Peyer's patch (tissue), 4 donors: ENCODE measurements at regions not wholly inside any gene's neighbourhood (a gene's known extent, or its start where the extent isn't known, plus 50 kb on each side); places are given as distances from the start of the nearest gene placed in this dataset.

Experiments used
- DNase-seq, 3 donors: peaks; one replicate each; pipeline ENCODE4 v3.0.0-alpha.2; 2017 to 2019
- H3K27ac ChIP-seq, 4 donors: fragments of 200-600 bp; sonication (generic); one replicate each; pipeline ENCODE4 v1.5.1; 2016 to 2019
- H3K27me3 ChIP-seq, 2 donors: fragments of 200-600 bp; sonication (generic); one replicate each; pipeline ENCODE4 v1.5.1; 2019
- H3K36me3 ChIP-seq, 3 donors: fragments of 200-600 bp; sonication (generic); one replicate each; pipeline ENCODE4 v1.5.1; 2016 to 2019
- H3K4me1 ChIP-seq, 4 donors: fragments of 200-600 bp; sonication (generic); one replicate each; pipeline ENCODE4 v1.5.1; 2016 to 2019
- H3K4me3 ChIP-seq, 4 donors: fragments of 200-600 bp; sonication (generic); 1 replicate in 3 of 4; 2 replicates in 1 of 4; pipeline ENCODE4 v1.5.1; 2016 to 2019; ENCODE audit warnings: mild to moderate bottlenecking in 1 of 4
- H3K9me3 ChIP-seq, 4 donors: fragments of 200-600 bp; sonication (generic); one replicate each; pipeline ENCODE4 v1.5.1; 2016 to 2019; ENCODE audit warnings: mild to moderate bottlenecking in 1 of 4
- POLR2A ChIP-seq, 2 donors: fragments of 450-650 bp; IDR thresholded peaks; one replicate each; pipeline ENCODE4 v1.5.1; 2017; ENCODE audit warnings: antibody characterized with exemption in 2 of 2, mild to moderate bottlenecking in 2 of 2, moderate library complexity in 2 of 2
- TF ChIP-seq, protein P1 (sequence below), 6 experiments: fragments of 450-650 bp in 4 of 6; fragments of 200-600 bp in 2 of 6; sonication (generic) in 1 of 6; IDR thresholded peaks; one replicate each; pipeline ENCODE4 v1.5.1; 2017 to 2019; ENCODE audit warnings: antibody characterized with exemption in 6 of 6, mild to moderate bottlenecking in 3 of 6, moderate library complexity in 1 of 6

DNA sequence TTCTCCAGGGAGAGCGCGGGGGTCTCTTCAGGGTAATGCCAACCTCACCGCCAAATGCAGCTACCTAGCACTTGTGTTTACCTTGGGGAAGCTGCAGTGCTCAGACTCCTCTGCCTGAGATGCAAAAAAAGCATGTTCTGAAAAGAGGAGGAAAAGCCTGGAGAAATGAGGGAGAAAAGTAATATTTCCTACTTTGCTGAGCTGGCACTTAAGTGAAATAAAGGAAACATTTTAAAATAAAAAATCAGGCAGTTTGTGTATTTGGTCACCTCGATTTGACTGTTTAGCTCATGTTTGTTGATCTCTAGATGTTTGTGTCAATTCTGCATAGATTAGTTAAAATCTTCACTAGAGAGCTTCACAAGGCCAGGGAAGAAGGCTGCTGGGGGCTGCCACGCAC lies 487.2 kb downstream of the QKI start:
- no peaks in the 10 kb centered on the region for H3K4me1 ChIP-seq
- peaks cover 0 to 3% (median 0%) of the 10 kb centered on the region in 4 donors for H3K9me3 ChIP-seq
- no peak for TF ChIP-seq POLR2A (IDR thresholded peaks at IDR 0.05)
- TF ChIP-seq, protein P1, sequence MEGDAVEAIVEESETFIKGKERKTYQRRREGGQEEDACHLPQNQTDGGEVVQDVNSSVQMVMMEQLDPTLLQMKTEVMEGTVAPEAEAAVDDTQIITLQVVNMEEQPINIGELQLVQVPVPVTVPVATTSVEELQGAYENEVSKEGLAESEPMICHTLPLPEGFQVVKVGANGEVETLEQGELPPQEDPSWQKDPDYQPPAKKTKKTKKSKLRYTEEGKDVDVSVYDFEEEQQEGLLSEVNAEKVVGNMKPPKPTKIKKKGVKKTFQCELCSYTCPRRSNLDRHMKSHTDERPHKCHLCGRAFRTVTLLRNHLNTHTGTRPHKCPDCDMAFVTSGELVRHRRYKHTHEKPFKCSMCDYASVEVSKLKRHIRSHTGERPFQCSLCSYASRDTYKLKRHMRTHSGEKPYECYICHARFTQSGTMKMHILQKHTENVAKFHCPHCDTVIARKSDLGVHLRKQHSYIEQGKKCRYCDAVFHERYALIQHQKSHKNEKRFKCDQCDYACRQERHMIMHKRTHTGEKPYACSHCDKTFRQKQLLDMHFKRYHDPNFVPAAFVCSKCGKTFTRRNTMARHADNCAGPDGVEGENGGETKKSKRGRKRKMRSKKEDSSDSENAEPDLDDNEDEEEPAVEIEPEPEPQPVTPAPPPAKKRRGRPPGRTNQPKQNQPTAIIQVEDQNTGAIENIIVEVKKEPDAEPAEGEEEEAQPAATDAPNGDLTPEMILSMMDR (IDR thresholded peaks at IDR 0.05), result no peak
- no peak for DNase-seq
- H3K27ac ChIP-seq, result no peak overlapping the region
- no peaks in the 10 kb centered on the region for H3K36me3 ChIP-seq
- H3K4me3 ChIP-seq, result no peak overlapping the region
- no peaks in the 10 kb centered on the region for H3K27me3 ChIP-seq

DNA sequence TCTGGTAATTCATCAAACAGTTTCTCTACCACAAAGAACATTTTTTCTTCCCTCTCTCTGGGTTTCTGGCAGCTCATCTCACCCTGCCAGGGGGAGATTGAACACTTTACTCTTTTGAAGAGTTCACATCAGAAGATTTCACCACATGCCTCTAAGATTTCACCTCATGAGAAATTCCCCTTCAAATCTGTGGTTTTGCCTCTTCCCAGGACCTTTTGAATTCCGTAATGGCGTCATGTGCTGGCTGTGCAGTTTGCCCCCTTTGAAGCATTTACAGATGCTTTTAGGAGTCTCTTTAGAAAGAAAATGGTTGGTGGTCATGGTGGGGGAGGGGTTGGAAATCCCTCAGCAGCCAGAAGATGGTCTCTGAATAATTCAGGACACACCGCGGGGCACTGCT lies 486.1 kb downstream of the QKI start:
- Histone ChIP-seq H3K27me3 (no peaks in the 10 kb centered on the region), H3K27ac (no peak overlapping the region), H3K4me1 (no peaks in the 10 kb centered on the region), H3K9me3 (peaks cover 0 to 3% (median 0%) of the 10 kb centered on the region in 4 donors), H3K36me3 (no peaks in the 10 kb centered on the region), H3K4me3 (no peak overlapping the region)
- DNase-seq, result no peak
- TF ChIP-seq, protein P1 (IDR thresholded peaks at IDR 0.05), result no peak
- TF ChIP-seq POLR2A (IDR thresholded peaks at IDR 0.05), result no peak

DNA sequence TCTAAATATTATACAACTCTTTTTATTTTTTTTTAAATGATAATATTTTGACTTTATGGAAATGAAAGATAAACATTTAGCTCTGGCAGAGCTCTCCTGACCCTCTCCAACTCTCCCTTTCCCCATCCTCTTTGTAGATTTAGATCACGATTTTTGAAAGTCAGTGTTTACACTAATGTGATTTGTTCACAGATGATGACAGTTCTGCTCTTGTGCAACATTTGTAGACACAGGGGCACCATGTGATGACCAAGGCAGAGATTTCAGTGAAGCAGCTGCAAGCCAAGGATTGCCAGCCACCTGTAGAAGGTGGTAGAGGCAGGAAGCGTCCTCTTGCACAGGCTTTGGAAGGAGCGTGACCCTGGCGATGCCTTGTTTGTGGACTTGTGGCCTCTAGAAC lies 483.2 kb downstream of the QKI start:
- H3K4me1 ChIP-seq, result no peaks in the 10 kb centered on the region
- no peak overlapping the region for H3K27ac ChIP-seq
- H3K36me3 ChIP-seq, result no peaks in the 10 kb centered on the region
- H3K9me3 ChIP-seq, result no peaks in the 10 kb centered on the region
- no peak for DNase-seq
- TF ChIP-seq, protein P1 (IDR thresholded peaks at IDR 0.05), result no peak
- no peak for TF ChIP-seq POLR2A (IDR thresholded peaks at IDR 0.05)
- H3K4me3 ChIP-seq, result no peak overlapping the region
- H3K27me3 ChIP-seq, result no peaks in the 10 kb centered on the region

DNA sequence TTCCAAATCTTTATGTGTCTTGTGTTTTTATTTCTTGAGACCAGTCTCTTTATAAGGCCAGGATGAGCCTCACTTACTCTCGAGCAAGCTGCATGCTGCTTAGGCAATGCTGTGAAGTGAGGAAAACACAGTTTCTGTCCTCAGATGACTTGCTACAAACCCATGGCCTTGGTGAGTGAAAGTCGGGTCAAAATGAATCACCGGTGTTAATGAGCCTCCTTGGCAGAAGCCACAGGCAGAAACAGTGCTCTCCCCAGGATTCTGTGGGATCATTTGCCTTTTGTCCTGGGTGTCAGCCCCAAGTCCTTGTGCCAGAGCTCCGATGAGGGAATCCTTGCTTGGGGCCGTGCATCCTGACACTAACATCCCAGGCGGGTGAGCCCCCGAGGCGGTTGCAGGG lies 482.5 kb downstream of the QKI start:
- no peaks in the 10 kb centered on the region for H3K27me3 ChIP-seq
- DNase-seq, result no peak
- H3K9me3 ChIP-seq, result no peaks in the 10 kb centered on the region
- no peak for TF ChIP-seq POLR2A (IDR thresholded peaks at IDR 0.05)
- TF ChIP-seq, protein P1 (IDR thresholded peaks at IDR 0.05), result no peak
- H3K27ac ChIP-seq, result no peak overlapping the region
- no peaks in the 10 kb centered on the region for H3K4me1 ChIP-seq
- no peak overlapping the region for H3K4me3 ChIP-seq
- no peaks in the 10 kb centered on the region for H3K36me3 ChIP-seq

DNA sequence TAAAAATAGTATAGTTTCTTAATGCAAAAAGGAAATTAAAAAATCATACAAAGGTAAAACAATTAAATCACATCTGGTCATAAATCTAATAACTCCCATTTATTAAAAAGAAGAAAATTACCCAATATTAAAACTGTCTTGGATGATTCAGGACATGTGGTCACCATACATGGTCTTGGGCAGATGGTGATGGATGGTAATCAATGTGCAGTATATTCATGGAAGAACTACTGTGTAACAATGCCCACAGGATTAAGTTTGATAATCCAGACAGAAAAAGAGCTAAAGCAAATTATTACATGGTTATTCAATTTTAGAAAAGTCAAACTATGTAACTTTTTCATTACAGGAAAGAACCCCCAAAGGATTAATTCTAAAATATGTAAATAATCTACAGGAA lies 480.6 kb downstream of the QKI start:
- H3K36me3 ChIP-seq, result no peaks in the 10 kb centered on the region
- TF ChIP-seq, protein P1 (IDR thresholded peaks at IDR 0.05), result no peak
- no peak for TF ChIP-seq POLR2A (IDR thresholded peaks at IDR 0.05)
- no peak overlapping the region for H3K4me3 ChIP-seq

DNA sequence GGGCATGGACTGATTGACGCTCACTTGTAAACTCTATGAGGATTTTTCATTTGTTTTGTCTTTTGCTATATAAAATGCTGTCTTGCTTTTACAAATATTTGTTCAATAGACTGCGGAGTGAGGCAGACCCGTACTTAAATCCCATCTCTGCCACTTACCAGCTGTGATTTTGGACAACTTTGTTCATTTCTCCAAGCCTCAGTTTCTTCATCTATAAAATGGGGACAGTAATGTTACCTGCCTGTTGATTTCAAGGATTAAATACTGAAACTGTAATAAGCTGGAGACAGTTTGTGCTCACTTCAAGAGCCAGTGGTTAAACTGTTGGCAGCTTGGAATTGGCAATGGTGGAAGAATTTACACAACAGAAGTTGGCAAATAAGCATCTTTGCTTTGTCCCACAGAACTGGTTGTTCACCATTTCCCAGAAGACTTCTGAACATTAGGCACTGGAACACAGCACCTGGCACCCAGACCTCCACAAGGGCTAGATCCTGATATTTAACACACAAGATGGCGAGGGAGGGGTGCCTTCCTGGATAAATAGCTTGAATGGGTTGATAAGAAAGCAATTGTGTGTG lies 479.2 kb downstream of the QKI start:
- TF ChIP-seq POLR2A (IDR thresholded peaks at IDR 0.05), result no peak
- TF ChIP-seq, protein P1 (IDR thresholded peaks at IDR 0.05), result no peak
- Histone ChIP-seq H3K9me3 (no peaks in the 10 kb centered on the region), H3K27me3 (no peaks in the 10 kb centered on the region), H3K4me3 (no peak overlapping the region), H3K36me3 (no peaks in the 10 kb centered on the region), H3K4me1 (no peaks in the 10 kb centered on the region), H3K27ac (no peak overlapping the region)
- no peak for DNase-seq

More for the DNA sequence above, 480.6 kb downstream of the QKI start:
- no peaks in the 10 kb centered on the region for H3K9me3 ChIP-seq
- H3K27me3 ChIP-seq, result no peaks in the 10 kb centered on the region
- DNase-seq, result no peak
- H3K27ac ChIP-seq, result no peak overlapping the region
- no peaks in the 10 kb centered on the region for H3K4me1 ChIP-seq
